ENCODE measurements at regions not wholly inside any gene's neighbourhood (a gene's known extent, or its start where the extent isn't known, plus 50 kb on each side); places are given as distances from the start of the nearest gene placed in this dataset.

- no peak for FAIRE-seq
- DNase-seq (ENCODE audit: extremely low spot score, insufficient read length, low read depth), result no peak
Measured at GRCh38 chr17:65409381-65409780, 152.1 kb downstream of the AXIN2 start.

GRCh38 chr17:65408050-65408449 lies 153.4 kb downstream of the AXIN2 start:
- no peak for DNase-seq (ENCODE audit: extremely low spot score, insufficient read length, low read depth)
- no peak for FAIRE-seq

GRCh38 chr17:65407017-65407416 lies 154.4 kb downstream of the AXIN2 start:
- DNase-seq (ENCODE audit: extremely low spot score, insufficient read length, low read depth) (no peak), FAIRE-seq (no peak)

- DNase-seq (ENCODE audit: extremely low spot score, insufficient read length, low read depth) (no peak), FAIRE-seq (no peak)
Measured at GRCh38 chr17:65406552-65406951, 154.9 kb downstream of the AXIN2 start.

- no peak for DNase-seq (ENCODE audit: extremely low spot score, insufficient read length, low read depth)
- no peak for FAIRE-seq
Measured at GRCh38 chr17:65405563-65405962, 155.9 kb downstream of the AXIN2 start.

- DNase-seq (ENCODE audit: extremely low spot score, insufficient read length, low read depth), result no peak
- no peak for FAIRE-seq
Measured at GRCh38 chr17:65404761-65405160, 156.7 kb downstream of the AXIN2 start.

GRCh38 chr17:65403626-65404025 lies 157.8 kb downstream of the AXIN2 start:
- DNase-seq (ENCODE audit: extremely low spot score, insufficient read length, low read depth) (no peak), FAIRE-seq (no peak)

GRCh38 chr17:65402513-65403496 lies 158.6 kb downstream of the AXIN2 start:
- DNase-seq (ENCODE audit: extremely low spot score, insufficient read length, low read depth) (no peak), FAIRE-seq (no peak)

- FAIRE-seq (no peak), DNase-seq (ENCODE audit: extremely low spot score, insufficient read length, low read depth) (no peak)
Measured at GRCh38 chr17:65401561-65401960, 159.9 kb downstream of the AXIN2 start.

GRCh38 chr17:65400701-65401100 lies 160.7 kb downstream of the AXIN2 start:
- FAIRE-seq (no peak), DNase-seq (ENCODE audit: extremely low spot score, insufficient read length, low read depth) (no peak)

GRCh38 chr17:65398040-65398787 lies 163.2 kb downstream of the AXIN2 start:
- FAIRE-seq, result no peak
- DNase-seq (ENCODE audit: extremely low spot score, insufficient read length, low read depth), result no peak

- DNase-seq (ENCODE audit: extremely low spot score, insufficient read length, low read depth), result no peak
- no peak for FAIRE-seq
Measured at GRCh38 chr17:65395924-65396323, 165.5 kb downstream of the AXIN2 start.

GRCh38 chr17:65394811-65395472 lies 166.5 kb downstream of the AXIN2 start:
- FAIRE-seq, result no peak
- DNase-seq (ENCODE audit: extremely low spot score, insufficient read length, low read depth), result no peak

GRCh38 chr17:65393514-65393913 lies 167.9 kb downstream of the AXIN2 start:
- DNase-seq (ENCODE audit: extremely low spot score, insufficient read length, low read depth), result no peak

GRCh38 chr17:65389949-65390348 lies 171.5 kb downstream of the AXIN2 start:
- DNase-seq (ENCODE audit: extremely low spot score, insufficient read length, low read depth), result no peak
- FAIRE-seq, result no peak

More at GRCh38 chr17:65393514-65393913, 167.9 kb downstream of the AXIN2 start:
- no peak for FAIRE-seq

GRCh38 chr17:65389426-65389825 lies 172.0 kb downstream of the AXIN2 start:
- DNase-seq (ENCODE audit: extremely low spot score, insufficient read length, low read depth), result no peak
- no peak for FAIRE-seq

GRCh38 chr17:65388911-65389310 lies 172.5 kb downstream of the AXIN2 start:
- FAIRE-seq (no peak), DNase-seq (ENCODE audit: extremely low spot score, insufficient read length, low read depth) (no peak)

- FAIRE-seq, result no peak
Measured at GRCh38 chr17:65387322-65387721, 174.1 kb downstream of the AXIN2 start.

GRCh38 chr17:65385726-65386125 lies 175.7 kb downstream of the AXIN2 start:
- FAIRE-seq (no peak), DNase-seq (ENCODE audit: extremely low spot score, insufficient read length, low read depth) (no peak)

More at GRCh38 chr17:65387322-65387721, 174.1 kb downstream of the AXIN2 start:
- no peak for DNase-seq (ENCODE audit: extremely low spot score, insufficient read length, low read depth)

- no peak for FAIRE-seq
Measured at GRCh38 chr17:65385071-65385470, 176.4 kb downstream of the AXIN2 start.

More at GRCh38 chr17:65385071-65385470, 176.4 kb downstream of the AXIN2 start:
- DNase-seq (ENCODE audit: extremely low spot score, insufficient read length, low read depth), result no peak
